ENCODE measurements at regions not wholly inside any gene's neighbourhood (a gene's known extent, or its start where the extent isn't known, plus 50 kb on each side); places are given as distances from the start of the nearest gene placed in this dataset.

GRCh38 chr1:57872913-57873312 lies 449.1 kb upstream of the DAB1 start:
- no peaks in the 10 kb centered on the region for H3K36me3 ChIP-seq (ENCODE audit: insufficient read depth, low read length)
- no peaks in the 10 kb centered on the region for H3K9me3 ChIP-seq (ENCODE audit: low read length)
- H3K4me2 ChIP-seq (ENCODE audit: low read depth, low read length, poor library complexity, severe bottlenecking): no peak overlapping the region
- no peak overlapping the region for H3K4me3 ChIP-seq (ENCODE audit: low read length)
- no peaks in the 10 kb centered on the region for H3K79me2 ChIP-seq (ENCODE audit: low read length)
- H3K4me1 ChIP-seq (ENCODE audit: low read length): no peaks in the 10 kb centered on the region
- no peaks in the 10 kb centered on the region for H4K20me1 ChIP-seq (ENCODE audit: insufficient read depth, low read depth, low read length)
- no peak overlapping the region for H3K27ac ChIP-seq (ENCODE audit: low read length)
- no peaks in the 10 kb centered on the region for H3K9me2 ChIP-seq (replicated peaks; ENCODE audit: insufficient read depth, low read length)
- H2AFZ ChIP-seq (ENCODE audit: low read length): no peak overlapping the region
- H3K9ac ChIP-seq (ENCODE audit: low read length): no peak overlapping the region
- no peaks in the 10 kb centered on the region for H3K27me3 ChIP-seq (ENCODE audit: low read length)
- DNase-seq: no peak

GRCh38 chr1:57868908-57869307 lies 445.0 kb upstream of the DAB1 start:
- H3K79me2 ChIP-seq (ENCODE audit: low read length): no peaks in the 10 kb centered on the region
- no peaks in the 10 kb centered on the region for H3K36me3 ChIP-seq (ENCODE audit: insufficient read depth, low read length)
- no peak overlapping the region for H3K27ac ChIP-seq (ENCODE audit: low read length)
- no peaks in the 10 kb centered on the region for H3K9me2 ChIP-seq (replicated peaks; ENCODE audit: insufficient read depth, low read length)
- no peak overlapping the region for H3K4me3 ChIP-seq (ENCODE audit: low read length)
- H2AFZ ChIP-seq (ENCODE audit: low read length): no peak overlapping the region
- no peak for DNase-seq
- H4K20me1 ChIP-seq (ENCODE audit: insufficient read depth, low read depth, low read length): no peaks in the 10 kb centered on the region
- no peaks in the 10 kb centered on the region for H3K9me3 ChIP-seq (ENCODE audit: low read length)
- no peak overlapping the region for H3K4me2 ChIP-seq (ENCODE audit: low read depth, low read length, poor library complexity, severe bottlenecking)
- H3K4me1 ChIP-seq (ENCODE audit: low read length): no peaks in the 10 kb centered on the region
- H3K27me3 ChIP-seq (ENCODE audit: low read length): no peaks in the 10 kb centered on the region
- no peak overlapping the region for H3K9ac ChIP-seq (ENCODE audit: low read length)

- H3K9me3 ChIP-seq (ENCODE audit: low read length): no peaks in the 10 kb centered on the region
- H4K20me1 ChIP-seq (ENCODE audit: insufficient read depth, low read depth, low read length): no peaks in the 10 kb centered on the region
- H3K9me2 ChIP-seq (replicated peaks; ENCODE audit: insufficient read depth, low read length): no peaks in the 10 kb centered on the region
- H3K4me3 ChIP-seq (ENCODE audit: low read length): no peak overlapping the region
- H3K79me2 ChIP-seq (ENCODE audit: low read length): no peaks in the 10 kb centered on the region
- no peak overlapping the region for H3K4me2 ChIP-seq (ENCODE audit: low read depth, low read length, poor library complexity, severe bottlenecking)
- no peak overlapping the region for H3K9ac ChIP-seq (ENCODE audit: low read length)
- H3K36me3 ChIP-seq (ENCODE audit: insufficient read depth, low read length): no peaks in the 10 kb centered on the region
- H2AFZ ChIP-seq (ENCODE audit: low read length): no peak overlapping the region
- no peak overlapping the region for H3K27ac ChIP-seq (ENCODE audit: low read length)
- DNase-seq: no peak
- no peaks in the 10 kb centered on the region for H3K27me3 ChIP-seq (ENCODE audit: low read length)
- no peaks in the 10 kb centered on the region for H3K4me1 ChIP-seq (ENCODE audit: low read length)
These were observed 444.4 kb upstream of the DAB1 start for GRCh38 chr1:57868239-57868638.

- no peaks in the 10 kb centered on the region for H4K20me1 ChIP-seq (ENCODE audit: insufficient read depth, low read depth, low read length)
- H2AFZ ChIP-seq (ENCODE audit: low read length): no peak overlapping the region
- H3K9ac ChIP-seq (ENCODE audit: low read length): no peak overlapping the region
- H3K36me3 ChIP-seq (ENCODE audit: insufficient read depth, low read length): no peaks in the 10 kb centered on the region
- H3K79me2 ChIP-seq (ENCODE audit: low read length): no peaks in the 10 kb centered on the region
- DNase-seq: no peak
- H3K4me3 ChIP-seq (ENCODE audit: low read length): no peak overlapping the region
- no peak overlapping the region for H3K4me2 ChIP-seq (ENCODE audit: low read depth, low read length, poor library complexity, severe bottlenecking)
- no peaks in the 10 kb centered on the region for H3K9me3 ChIP-seq (ENCODE audit: low read length)
- no peak overlapping the region for H3K27ac ChIP-seq (ENCODE audit: low read length)
- H3K27me3 ChIP-seq (ENCODE audit: low read length): no peaks in the 10 kb centered on the region
- H3K4me1 ChIP-seq (ENCODE audit: low read length): no peaks in the 10 kb centered on the region
- no peaks in the 10 kb centered on the region for H3K9me2 ChIP-seq (replicated peaks; ENCODE audit: insufficient read depth, low read length)
These were observed 443.1 kb upstream of the DAB1 start for GRCh38 chr1:57866998-57867397.

GRCh38 chr1:57860931-57861565 lies 437.2 kb upstream of the DAB1 start:
- no peaks in the 10 kb centered on the region for H3K27me3 ChIP-seq (ENCODE audit: low read length)
- H3K9me2 ChIP-seq (replicated peaks; ENCODE audit: insufficient read depth, low read length): no peaks in the 10 kb centered on the region
- H3K79me2 ChIP-seq (ENCODE audit: low read length): no peaks in the 10 kb centered on the region
- H2AFZ ChIP-seq (ENCODE audit: low read length): no peak overlapping the region
- H3K4me3 ChIP-seq (ENCODE audit: low read length): no peak overlapping the region
- peaks cover 3% of the 10 kb centered on the region for H3K4me1 ChIP-seq (ENCODE audit: low read length)
- H3K36me3 ChIP-seq (ENCODE audit: insufficient read depth, low read length): no peaks in the 10 kb centered on the region
- no peak for DNase-seq
- no peak overlapping the region for H3K4me2 ChIP-seq (ENCODE audit: low read depth, low read length, poor library complexity, severe bottlenecking)
- H3K9me3 ChIP-seq (ENCODE audit: low read length): no peaks in the 10 kb centered on the region
- H4K20me1 ChIP-seq (ENCODE audit: insufficient read depth, low read depth, low read length): no peaks in the 10 kb centered on the region
- H3K27ac ChIP-seq (ENCODE audit: low read length): no peak overlapping the region
- no peak overlapping the region for H3K9ac ChIP-seq (ENCODE audit: low read length)

GRCh38 chr1:57860325-57860724 lies 436.5 kb upstream of the DAB1 start:
- DNase-seq: no peak
- Histone ChIP-seq H3K9ac (ENCODE audit: low read length) (no peak overlapping the region), H4K20me1 (ENCODE audit: insufficient read depth, low read depth, low read length) (no peaks in the 10 kb centered on the region), H3K9me2 (replicated peaks; ENCODE audit: insufficient read depth, low read length) (no peaks in the 10 kb centered on the region), H2AFZ (ENCODE audit: low read length) (no peak overlapping the region), H3K9me3 (ENCODE audit: low read length) (no peaks in the 10 kb centered on the region), H3K27me3 (ENCODE audit: low read length) (no peaks in the 10 kb centered on the region), H3K4me1 (ENCODE audit: low read length) (peaks cover 11% of the 10 kb centered on the region), H3K27ac (ENCODE audit: low read length) (no peak overlapping the region), H3K4me3 (ENCODE audit: low read length) (no peak overlapping the region), H3K36me3 (ENCODE audit: insufficient read depth, low read length) (no peaks in the 10 kb centered on the region), H3K79me2 (ENCODE audit: low read length) (no peaks in the 10 kb centered on the region), H3K4me2 (ENCODE audit: low read depth, low read length, poor library complexity, severe bottlenecking) (no peak overlapping the region)

- Histone ChIP-seq H2AFZ (ENCODE audit: low read length) (no peak overlapping the region), H4K20me1 (ENCODE audit: insufficient read depth, low read depth, low read length) (no peaks in the 10 kb centered on the region), H3K4me2 (ENCODE audit: low read depth, low read length, poor library complexity, severe bottlenecking) (no peak overlapping the region), H3K36me3 (ENCODE audit: insufficient read depth, low read length) (no peaks in the 10 kb centered on the region), H3K27me3 (ENCODE audit: low read length) (no peaks in the 10 kb centered on the region), H3K4me3 (ENCODE audit: low read length) (no peak overlapping the region), H3K27ac (ENCODE audit: low read length) (no peak overlapping the region), H3K9ac (ENCODE audit: low read length) (no peak overlapping the region), H3K9me2 (replicated peaks; ENCODE audit: insufficient read depth, low read length) (no peaks in the 10 kb centered on the region), H3K4me1 (ENCODE audit: low read length) (peaks cover 18% of the 10 kb centered on the region), H3K79me2 (ENCODE audit: low read length) (no peaks in the 10 kb centered on the region), H3K9me3 (ENCODE audit: low read length) (no peaks in the 10 kb centered on the region)
- no peak for DNase-seq
These were observed 434.9 kb upstream of the DAB1 start for GRCh38 chr1:57858740-57859139.

- H3K4me2 ChIP-seq (ENCODE audit: low read depth, low read length, poor library complexity, severe bottlenecking): no peak overlapping the region
- H3K4me3 ChIP-seq (ENCODE audit: low read length): no peak overlapping the region
- H3K27me3 ChIP-seq (ENCODE audit: low read length): no peaks in the 10 kb centered on the region
- H3K9me3 ChIP-seq (ENCODE audit: low read length): no peaks in the 10 kb centered on the region
- H3K79me2 ChIP-seq (ENCODE audit: low read length): no peaks in the 10 kb centered on the region
- DNase-seq: no peak
- H3K36me3 ChIP-seq (ENCODE audit: insufficient read depth, low read length): no peaks in the 10 kb centered on the region
- H3K27ac ChIP-seq (ENCODE audit: low read length): no peak overlapping the region
- H2AFZ ChIP-seq (ENCODE audit: low read length): no peak overlapping the region
- H3K9me2 ChIP-seq (replicated peaks; ENCODE audit: insufficient read depth, low read length): no peaks in the 10 kb centered on the region
- peaks cover 18% of the 10 kb centered on the region for H3K4me1 ChIP-seq (ENCODE audit: low read length)
- H4K20me1 ChIP-seq (ENCODE audit: insufficient read depth, low read depth, low read length): no peaks in the 10 kb centered on the region
- no peak overlapping the region for H3K9ac ChIP-seq (ENCODE audit: low read length)
These were observed 433.9 kb upstream of the DAB1 start for GRCh38 chr1:57857809-57858208.

- no peaks in the 10 kb centered on the region for H3K9me2 ChIP-seq (replicated peaks; ENCODE audit: insufficient read depth, low read length)
- no peaks in the 10 kb centered on the region for H3K9me3 ChIP-seq (ENCODE audit: low read length)
- no peaks in the 10 kb centered on the region for H3K36me3 ChIP-seq (ENCODE audit: insufficient read depth, low read length)
- H3K9ac ChIP-seq (ENCODE audit: low read length): no peak overlapping the region
- H3K4me3 ChIP-seq (ENCODE audit: low read length): no peak overlapping the region
- DNase-seq: no peak
- no peaks in the 10 kb centered on the region for H3K27me3 ChIP-seq (ENCODE audit: low read length)
- H4K20me1 ChIP-seq (ENCODE audit: insufficient read depth, low read depth, low read length): no peaks in the 10 kb centered on the region
- no peak overlapping the region for H2AFZ ChIP-seq (ENCODE audit: low read length)
- H3K4me2 ChIP-seq (ENCODE audit: low read depth, low read length, poor library complexity, severe bottlenecking): no peak overlapping the region
- H3K4me1 ChIP-seq (ENCODE audit: low read length): peaks cover 18% of the 10 kb centered on the region
- H3K27ac ChIP-seq (ENCODE audit: low read length): no peak overlapping the region
- H3K79me2 ChIP-seq (ENCODE audit: low read length): no peaks in the 10 kb centered on the region
These were observed 430.6 kb upstream of the DAB1 start for GRCh38 chr1:57854436-57854835.
